SK-MEL-5 (cell line): ENCODE measurements at regions not wholly inside any gene's neighbourhood (a gene's known extent, or its start where the extent isn't known, plus 50 kb on each side); places are given as distances from the start of the nearest gene placed in this dataset.
"Not testable (repeated sequence)": the region's sequence is repeated elsewhere in the genome, so short reads cannot be mapped to it uniquely, and the experiment has no call there.

ENCODE experiments used
- DNase-seq: peaks from one replicate; pipeline ENCODE4 v3.0.0-alpha.2; 2016; ENCODE audit warnings: low read depth, low spot score
- in situ Hi-C: cut with HindIII; loops from 2 replicates; pipeline ENCODE4 v1.10.0; 2016; ENCODE audit warnings: low sequenced_read_pairs, high pct_unique_total_duplicates, low pct_unique_long_range_greater_than_20kb

- no peak for DNase-seq
- in situ Hi-C loops, result no loop called here
Observed at GRCh38 chr5:15103130-15103529, 231.6 kb upstream of the ANKH start.

GRCh38 chr5:15097552-15097951, 226.0 kb upstream of the ANKH start:
- in situ Hi-C loops, result no loop called here

GRCh38 chr5:15096686-15097085, 225.1 kb upstream of the ANKH start:
- DNase-seq, in situ Hi-C loops: not testable (repeated sequence)

More at GRCh38 chr5:15097552-15097951, 226.0 kb upstream of the ANKH start:
- no peak for DNase-seq

- in situ Hi-C loops, result no loop called here
- DNase-seq, result peak; percentile 52
Observed at GRCh38 chr5:15092801-15093200, 221.2 kb upstream of the ANKH start.

GRCh38 chr5:15085671-15086070, 214.1 kb upstream of the ANKH start:
- in situ Hi-C loops, result no loop called here
- DNase-seq, result no peak

GRCh38 chr5:15082096-15082495, 210.5 kb upstream of the ANKH start:
- DNase-seq, result no peak
- in situ Hi-C loops, result no loop called here

- no peak for DNase-seq
- in situ Hi-C loops, result no loop called here
Observed at GRCh38 chr5:15080219-15080618, 208.6 kb upstream of the ANKH start.

- no peak for DNase-seq
- in situ Hi-C loops, result no loop called here
Observed at GRCh38 chr5:15079566-15079965, 208.0 kb upstream of the ANKH start.

- in situ Hi-C loops, result no loop called here
- DNase-seq, result no peak
Observed at GRCh38 chr5:15074651-15075050, 203.1 kb upstream of the ANKH start.

GRCh38 chr5:15073453-15073852, 201.9 kb upstream of the ANKH start:
- no peak for DNase-seq
- in situ Hi-C loops, result no loop called here

GRCh38 chr5:15070907-15071306, 199.3 kb upstream of the ANKH start:
- in situ Hi-C loops, result no loop called here
- DNase-seq, result no peak

GRCh38 chr5:15069407-15069905, 197.9 kb upstream of the ANKH start:
- DNase-seq, result peak; percentile 34
- in situ Hi-C loops, result no loop called here

GRCh38 chr5:15065091-15065490, 193.5 kb upstream of the ANKH start:
- no peak for DNase-seq
- in situ Hi-C loops, result no loop called here

- in situ Hi-C loops, result no loop called here
- DNase-seq, result no peak
Observed at GRCh38 chr5:15064396-15064795, 192.8 kb upstream of the ANKH start.

- DNase-seq, result no peak
- in situ Hi-C loops, result no loop called here
Observed at GRCh38 chr5:15056988-15057592, 185.5 kb upstream of the ANKH start.

GRCh38 chr5:15044521-15044920, 172.9 kb upstream of the ANKH start:
- no peak for DNase-seq
- in situ Hi-C loops, result no loop called here

GRCh38 chr5:15037247-15037908, 165.8 kb upstream of the ANKH start:
- DNase-seq, result no peak

GRCh38 chr5:15034379-15034778, 162.8 kb upstream of the ANKH start:
- in situ Hi-C loops, result no loop called here

More at GRCh38 chr5:15037247-15037908, 165.8 kb upstream of the ANKH start:
- in situ Hi-C loops, result no loop called here

GRCh38 chr5:15031180-15031579, 159.6 kb upstream of the ANKH start:
- in situ Hi-C loops, result no loop called here
- no peak for DNase-seq

More at GRCh38 chr5:15034379-15034778, 162.8 kb upstream of the ANKH start:
- no peak for DNase-seq
